NCI-H345 treated with DMSO at 0.1 percent for 48 hours (cell line): ENCODE measurements at regions not wholly inside any gene's neighbourhood (a gene's known extent, or its start where the extent isn't known, plus 50 kb on each side); places are given as distances from the start of the nearest gene placed in this dataset.

ENCODE experiments used
- DNase-seq: peaks from one replicate; lab custom pipeline; 2025; ENCODE audit not compliant: unreplicated experiment; lab: John Stamatoyannopoulos, UW

DNA sequence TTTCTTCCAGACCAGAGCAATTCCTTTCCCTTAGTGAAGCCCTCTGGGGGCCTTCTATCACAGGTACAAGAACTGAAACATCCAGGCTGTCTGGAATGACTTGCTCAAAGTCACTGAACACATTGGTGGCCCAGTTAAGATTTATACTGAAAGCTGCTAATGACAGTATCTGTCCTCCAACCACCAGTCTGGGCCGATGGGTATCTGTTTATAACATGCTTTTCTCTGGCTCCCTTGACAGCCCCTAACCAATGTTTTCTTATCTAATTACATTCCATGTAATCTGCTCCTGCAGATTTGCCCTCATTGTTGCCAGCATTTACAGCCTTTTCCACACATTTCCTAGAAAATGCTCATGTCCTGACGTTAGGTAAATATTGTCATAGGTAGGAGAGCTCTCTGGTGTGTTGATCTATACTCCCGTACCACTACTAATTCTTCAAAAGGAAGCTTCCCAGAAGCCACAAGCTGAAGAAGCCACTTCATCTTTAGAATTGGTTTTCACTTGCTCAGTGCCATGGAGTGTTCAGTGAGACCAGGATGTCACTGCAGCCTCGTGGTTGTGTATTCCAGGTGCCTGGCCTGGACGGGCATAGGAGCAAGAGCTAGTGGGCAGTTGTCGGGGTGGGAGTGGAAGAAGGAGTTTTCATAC, 163.9 kb downstream of the TSEN15 start:
- no peak for DNase-seq

DNA sequence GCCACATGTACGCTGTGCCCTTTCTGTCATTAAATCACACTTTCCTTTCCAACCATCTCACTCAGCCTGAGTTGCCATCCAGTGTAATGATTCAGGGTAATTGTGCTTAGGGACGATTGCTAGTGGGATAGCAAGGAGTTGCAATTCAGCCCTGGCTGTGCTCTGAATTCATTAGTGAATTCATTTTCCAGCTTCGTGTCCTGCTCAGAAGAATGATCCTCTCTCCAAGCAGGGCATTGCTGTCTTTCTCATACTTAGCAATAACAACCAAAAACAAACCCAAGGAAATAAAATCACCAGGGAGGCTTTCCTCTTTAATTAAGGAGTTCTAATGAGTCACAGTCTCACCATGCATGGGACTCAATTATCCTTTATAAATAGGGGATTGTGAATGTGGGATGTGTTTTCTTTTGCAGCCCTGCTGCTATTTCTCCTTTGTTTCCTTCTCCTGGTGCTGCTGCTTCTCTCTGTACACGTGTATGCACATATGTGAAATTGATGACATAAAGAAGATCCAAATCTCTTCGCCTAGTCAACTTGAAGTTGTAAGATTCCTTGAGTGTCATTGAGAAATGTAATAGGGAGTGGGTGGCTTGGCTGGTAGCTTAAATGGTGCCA, 167.0 kb downstream of the TSEN15 start:
- no peak for DNase-seq

GRCh38 chr1:184219414-184219813, 167.4 kb upstream of the C1orf21 start:
- DNase-seq, result no peak

GRCh38 chr1:184219883-184220282, 166.9 kb upstream of the C1orf21 start:
- no peak for DNase-seq

DNA sequence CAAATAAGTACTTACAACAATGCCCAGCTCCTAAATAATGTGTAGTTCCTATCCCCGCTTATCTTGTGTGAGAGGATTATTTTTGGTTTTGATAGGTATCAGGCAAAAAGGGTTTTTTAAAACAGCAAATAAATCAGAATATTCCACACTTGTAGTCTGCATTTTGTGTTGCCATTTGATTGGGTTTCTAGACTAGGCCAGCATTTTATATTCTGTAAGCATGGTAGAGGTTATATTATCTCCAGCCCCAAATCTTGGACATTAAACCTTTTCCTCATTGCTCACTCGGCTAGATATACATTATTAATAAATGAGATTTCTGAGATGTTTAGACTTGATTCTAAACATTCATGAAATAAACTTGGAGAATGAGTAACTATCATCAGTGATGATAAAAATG, 165.7 kb upstream of the C1orf21 start:
- DNase-seq, result no peak

- no peak for DNase-seq
Measured at GRCh38 chr1:184222652-184223052, 164.2 kb upstream of the C1orf21 start.

GRCh38 chr1:184223216-184223615, 163.6 kb upstream of the C1orf21 start:
- no peak for DNase-seq

- DNase-seq, result no peak
Measured at GRCh38 chr1:184225283-184226099, 161.3 kb upstream of the C1orf21 start.

DNA sequence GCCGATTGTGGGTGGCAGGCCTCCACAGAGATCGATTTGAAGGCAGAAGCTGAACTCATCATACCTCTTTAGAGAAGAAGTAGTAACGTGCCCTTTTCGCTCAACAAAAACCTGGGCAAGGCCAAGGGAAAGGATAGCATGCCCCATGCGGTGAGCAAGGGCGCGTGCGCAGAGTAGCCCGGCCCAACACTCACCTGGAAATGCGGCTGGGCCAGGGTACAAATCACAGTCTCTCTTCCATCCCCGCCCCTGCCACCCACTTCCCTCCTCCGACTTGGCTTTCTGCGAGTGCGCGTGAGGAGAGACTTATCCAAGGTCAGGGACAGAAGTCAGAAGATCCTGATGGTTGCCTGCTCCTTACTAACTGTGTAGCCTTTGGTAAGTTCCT, 160.7 kb upstream of the C1orf21 start:
- no peak for DNase-seq

- DNase-seq, result no peak
Measured at GRCh38 chr1:184228558-184228957, 158.3 kb upstream of the C1orf21 start.

DNA sequence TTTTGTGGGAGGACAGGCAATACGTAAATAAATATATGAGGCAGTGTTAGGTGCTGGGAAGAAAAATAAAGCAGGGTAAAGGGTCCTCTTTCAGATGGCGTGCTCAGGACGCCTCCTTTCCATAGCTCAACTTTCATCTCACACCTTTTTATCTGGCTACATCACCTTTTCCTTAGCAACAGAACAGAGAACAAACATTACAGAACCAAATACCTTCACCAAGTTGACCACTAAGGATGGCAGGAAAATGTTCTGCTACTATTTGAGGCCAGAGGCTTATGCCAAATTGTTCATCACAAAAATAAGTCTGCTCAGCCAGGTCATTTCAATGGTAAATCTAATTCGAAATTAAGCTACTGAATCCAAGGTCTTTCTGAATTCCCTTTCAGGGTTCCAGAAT, 149.2 kb upstream of the C1orf21 start:
- DNase-seq, result no peak

DNA sequence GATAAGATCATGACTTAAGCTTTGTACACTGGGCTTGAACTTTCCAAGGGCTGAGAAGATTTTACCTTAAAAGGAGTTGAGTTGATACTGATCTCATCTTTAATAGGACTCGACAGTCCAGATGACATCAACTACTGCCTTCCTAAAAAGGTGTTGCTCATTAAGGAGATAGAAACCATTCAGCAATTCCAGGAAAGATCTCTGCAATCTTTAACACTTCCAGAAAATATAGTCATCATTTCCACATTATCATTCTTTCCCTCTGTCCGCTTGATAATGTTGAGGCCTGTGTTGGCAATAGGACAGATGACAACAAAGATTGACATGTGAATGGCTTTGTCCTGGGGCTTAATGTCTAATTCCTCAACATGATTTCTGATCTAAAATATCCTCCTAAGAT, 145.4 kb upstream of the C1orf21 start:
- no peak for DNase-seq

- no peak for DNase-seq
Measured at GRCh38 chr1:184242507-184242943, 144.3 kb upstream of the C1orf21 start.

DNA sequence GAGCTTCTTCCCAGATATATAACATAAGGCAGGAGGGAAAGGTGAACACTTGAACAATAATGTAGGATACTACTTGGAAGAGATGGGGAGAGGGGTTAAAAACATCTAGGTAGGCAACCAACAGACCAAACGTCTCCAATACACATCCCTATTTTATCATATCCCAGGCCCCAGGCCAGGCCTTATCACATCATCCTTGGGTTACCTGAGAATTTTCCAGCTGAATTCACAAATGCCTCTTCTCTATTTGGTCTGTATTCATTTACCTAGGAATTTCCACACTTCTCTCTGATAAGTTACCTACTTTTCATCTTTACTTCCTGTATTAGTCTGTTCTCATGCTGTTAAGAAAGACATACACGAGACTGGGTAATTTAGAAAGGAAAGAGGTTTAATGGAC, 141.9 kb upstream of the C1orf21 start:
- no peak for DNase-seq

GRCh38 chr1:184247671-184248070, 139.2 kb upstream of the C1orf21 start:
- no peak for DNase-seq

GRCh38 chr1:184253921-184254320, 132.9 kb upstream of the C1orf21 start:
- DNase-seq, result no peak

GRCh38 chr1:184254849-184255248, 132.0 kb upstream of the C1orf21 start:
- no peak for DNase-seq

GRCh38 chr1:184255560-184255959, 131.3 kb upstream of the C1orf21 start:
- DNase-seq, result no peak

DNA sequence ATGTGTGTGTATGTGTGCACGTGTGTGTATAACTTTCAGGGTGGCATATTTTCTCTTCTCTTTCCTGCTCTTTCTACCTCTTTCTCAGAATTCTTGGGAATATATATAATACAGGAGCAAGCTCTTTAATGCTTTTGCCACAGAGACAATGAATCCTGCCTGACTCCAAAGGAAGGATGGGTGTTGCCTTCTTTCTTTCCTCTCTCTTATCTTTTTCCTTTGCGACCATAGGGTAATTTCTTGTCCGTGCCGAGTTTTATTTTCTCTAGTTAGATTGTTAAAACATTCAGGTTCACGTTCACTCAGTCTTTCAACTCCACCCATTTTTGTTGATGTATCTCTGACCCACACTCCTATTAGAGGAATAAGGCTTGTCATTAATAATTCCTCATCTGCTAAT, 129.0 kb upstream of the C1orf21 start:
- no peak for DNase-seq

- no peak for DNase-seq
Measured at GRCh38 chr1:184258525-184258924, 128.3 kb upstream of the C1orf21 start.

DNA sequence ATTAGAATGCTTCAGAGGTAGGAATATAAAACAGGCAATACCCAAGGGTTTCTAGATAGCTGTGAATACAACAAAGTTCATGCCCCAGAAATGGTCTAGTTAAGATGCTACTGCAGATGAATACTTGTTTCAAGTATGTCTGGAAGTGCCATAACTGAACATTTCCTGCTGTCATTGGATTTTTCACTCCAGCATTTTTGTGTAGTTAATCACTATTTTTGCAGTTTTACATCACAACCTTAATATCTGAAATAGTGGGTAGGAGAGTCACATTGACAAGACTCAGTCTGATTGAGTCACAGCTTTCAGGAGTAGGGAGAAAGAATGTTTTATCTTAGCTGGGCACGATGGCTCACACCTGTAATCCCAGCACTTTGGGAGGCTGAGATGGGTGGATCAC, 126.4 kb upstream of the C1orf21 start:
- DNase-seq, result no peak

DNA sequence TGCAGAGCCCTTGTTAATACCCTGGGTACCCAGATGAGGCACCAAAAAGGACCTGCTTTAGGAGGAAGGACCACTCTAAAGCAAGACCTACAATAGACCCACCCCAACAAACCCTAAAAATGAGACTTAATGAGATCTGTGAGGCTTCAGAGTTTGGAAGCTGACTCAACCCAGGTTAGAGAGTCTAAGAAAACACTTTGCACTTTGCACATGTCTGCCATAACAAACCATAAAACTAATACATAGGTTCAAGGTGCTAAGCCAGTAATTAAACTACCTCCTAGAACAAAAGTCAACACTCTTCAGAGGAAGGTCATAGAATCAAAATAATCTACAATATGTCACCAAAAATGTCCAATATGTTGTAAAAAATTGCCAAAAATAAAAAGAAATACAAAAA, 124.7 kb upstream of the C1orf21 start:
- no peak for DNase-seq
